ENCODE measurements at regions not wholly inside any gene's neighbourhood (a gene's known extent, or its start where the extent isn't known, plus 50 kb on each side); places are given as distances from the start of the nearest gene placed in this dataset.

DNA sequence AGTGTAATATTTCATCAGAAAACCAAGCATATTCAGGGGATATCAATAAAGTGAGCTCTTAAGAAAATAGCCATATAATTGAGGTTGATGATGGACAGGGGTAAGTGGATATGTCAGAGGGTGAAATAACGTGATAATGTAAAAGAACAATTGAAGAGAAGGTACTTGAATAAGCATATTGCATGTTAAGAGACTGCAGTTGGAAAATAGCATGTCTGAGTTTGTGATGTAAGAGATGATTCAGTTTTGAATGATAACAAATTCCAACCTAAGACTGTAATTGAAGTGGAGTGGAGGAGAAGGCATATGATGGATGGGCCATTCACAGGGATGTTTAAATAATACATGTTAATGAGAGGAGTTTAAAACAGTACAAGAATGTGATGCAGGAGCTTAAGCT is 1633.5 kb downstream of the SLITRK1 start:
- intact Hi-C loops (cut with DNase I; ENCODE audit: low total_unique reads): no loop called here
- Histone ChIP-seq H3K9me3 (no peaks in the 10 kb centered on the region), H3K27ac (no peak overlapping the region), H3K4me3 (no peak overlapping the region), H3K27me3 (no peaks in the 10 kb centered on the region), H3K4me1 (no peaks in the 10 kb centered on the region), H3K36me3 (no peaks in the 10 kb centered on the region)
- no peak for TF ChIP-seq POLR2A (IDR thresholded peaks at IDR 0.05)
- TF ChIP-seq, protein P1, sequence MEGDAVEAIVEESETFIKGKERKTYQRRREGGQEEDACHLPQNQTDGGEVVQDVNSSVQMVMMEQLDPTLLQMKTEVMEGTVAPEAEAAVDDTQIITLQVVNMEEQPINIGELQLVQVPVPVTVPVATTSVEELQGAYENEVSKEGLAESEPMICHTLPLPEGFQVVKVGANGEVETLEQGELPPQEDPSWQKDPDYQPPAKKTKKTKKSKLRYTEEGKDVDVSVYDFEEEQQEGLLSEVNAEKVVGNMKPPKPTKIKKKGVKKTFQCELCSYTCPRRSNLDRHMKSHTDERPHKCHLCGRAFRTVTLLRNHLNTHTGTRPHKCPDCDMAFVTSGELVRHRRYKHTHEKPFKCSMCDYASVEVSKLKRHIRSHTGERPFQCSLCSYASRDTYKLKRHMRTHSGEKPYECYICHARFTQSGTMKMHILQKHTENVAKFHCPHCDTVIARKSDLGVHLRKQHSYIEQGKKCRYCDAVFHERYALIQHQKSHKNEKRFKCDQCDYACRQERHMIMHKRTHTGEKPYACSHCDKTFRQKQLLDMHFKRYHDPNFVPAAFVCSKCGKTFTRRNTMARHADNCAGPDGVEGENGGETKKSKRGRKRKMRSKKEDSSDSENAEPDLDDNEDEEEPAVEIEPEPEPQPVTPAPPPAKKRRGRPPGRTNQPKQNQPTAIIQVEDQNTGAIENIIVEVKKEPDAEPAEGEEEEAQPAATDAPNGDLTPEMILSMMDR (IDR thresholded peaks at IDR 0.05): no peak
- DNase-seq: no peak

DNA sequence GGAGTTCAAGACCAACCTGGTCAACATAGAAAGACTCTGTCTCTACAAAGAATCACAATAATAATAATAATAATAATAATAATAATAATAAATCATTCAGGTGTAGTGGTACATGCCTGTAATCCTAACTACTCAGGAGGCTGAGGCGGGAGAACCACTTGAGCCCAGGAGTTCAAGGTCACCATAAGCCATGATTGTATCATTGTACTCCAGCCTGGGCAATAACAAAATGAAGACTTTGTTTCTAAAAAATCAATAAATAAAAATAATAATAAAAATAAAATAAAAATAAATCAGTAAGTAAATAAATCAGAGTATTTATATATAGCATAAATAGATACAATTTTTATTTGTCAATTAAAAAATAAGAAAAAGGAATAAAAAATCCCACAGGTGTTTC is 1636.4 kb downstream of the SLITRK1 start:
- Histone ChIP-seq H3K27me3 (no peaks in the 10 kb centered on the region), H3K9me3 (no peaks in the 10 kb centered on the region), H3K4me3 (no peak overlapping the region), H3K4me1 (no peaks in the 10 kb centered on the region), H3K36me3 (no peaks in the 10 kb centered on the region), H3K27ac (no peak overlapping the region)
- intact Hi-C loops (cut with DNase I; ENCODE audit: low total_unique reads): no loop called here
- no peak for DNase-seq
- TF ChIP-seq POLR2A (IDR thresholded peaks at IDR 0.05): no peak
- TF ChIP-seq, protein P1 (IDR thresholded peaks at IDR 0.05): no peak

DNA sequence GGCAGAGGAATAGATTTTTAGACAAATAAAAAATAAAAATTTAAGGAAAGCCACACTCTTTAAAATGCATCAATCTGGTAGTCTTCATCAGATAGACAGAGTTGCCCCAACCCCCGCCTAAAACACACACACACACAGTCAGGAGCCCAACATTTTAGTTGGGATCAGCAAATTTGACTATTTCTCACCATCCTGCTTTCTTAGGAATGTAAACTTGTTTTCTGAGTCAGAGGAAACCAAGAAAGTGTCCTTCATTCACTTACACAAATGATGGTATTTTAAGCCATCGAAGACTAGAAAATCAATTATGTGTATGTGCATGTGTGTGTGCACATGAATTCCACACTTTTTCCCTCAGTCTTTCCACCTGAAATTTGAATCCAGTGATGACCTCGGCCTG is 1657.5 kb downstream of the SLITRK1 start:
- H3K4me3 ChIP-seq: no peak overlapping the region
- H3K27ac ChIP-seq: no peak overlapping the region
- intact Hi-C loops (cut with DNase I; ENCODE audit: low total_unique reads): no loop called here
- no peaks in the 10 kb centered on the region for H3K36me3 ChIP-seq
- TF ChIP-seq, protein P1 (IDR thresholded peaks at IDR 0.05): no peak
- TF ChIP-seq POLR2A (IDR thresholded peaks at IDR 0.05): no peak
- H3K27me3 ChIP-seq: peaks cover 0 to 5% of the 10 kb centered on the region in 2 donors
- no peak for DNase-seq
- H3K9me3 ChIP-seq: no peaks in the 10 kb centered on the region
- no peaks in the 10 kb centered on the region for H3K4me1 ChIP-seq

DNA sequence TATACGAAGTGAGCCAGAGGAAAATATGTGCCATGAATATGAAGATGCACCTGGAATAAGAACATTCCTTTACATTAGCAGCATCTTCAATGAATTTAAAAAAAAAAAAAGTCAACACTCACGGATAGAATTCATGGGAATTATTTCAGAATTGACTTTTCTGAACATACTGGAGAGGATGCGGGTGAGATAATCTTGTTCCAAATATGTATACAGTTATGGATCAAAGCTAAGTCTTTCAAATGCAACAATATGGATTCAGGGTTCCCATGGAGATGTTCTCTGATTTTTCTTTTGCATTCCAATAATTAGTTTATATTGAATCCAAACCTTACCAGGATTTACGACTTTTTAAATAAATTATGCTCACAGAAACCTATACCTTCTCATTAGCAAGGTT is 1660.7 kb downstream of the SLITRK1 start:
- Histone ChIP-seq H3K4me3 (no peak overlapping the region), H3K9me3 (no peaks in the 10 kb centered on the region), H3K27ac (no peak overlapping the region), H3K36me3 (no peaks in the 10 kb centered on the region), H3K27me3 (peaks cover 0 to under 1% of the 10 kb centered on the region in 2 donors), H3K4me1 (no peaks in the 10 kb centered on the region)
- no peak for DNase-seq
- no peak for TF ChIP-seq POLR2A (IDR thresholded peaks at IDR 0.05)
- TF ChIP-seq, protein P1 (IDR thresholded peaks at IDR 0.05): no peak
- intact Hi-C loops (cut with DNase I; ENCODE audit: low total_unique reads): no loop called here

DNA sequence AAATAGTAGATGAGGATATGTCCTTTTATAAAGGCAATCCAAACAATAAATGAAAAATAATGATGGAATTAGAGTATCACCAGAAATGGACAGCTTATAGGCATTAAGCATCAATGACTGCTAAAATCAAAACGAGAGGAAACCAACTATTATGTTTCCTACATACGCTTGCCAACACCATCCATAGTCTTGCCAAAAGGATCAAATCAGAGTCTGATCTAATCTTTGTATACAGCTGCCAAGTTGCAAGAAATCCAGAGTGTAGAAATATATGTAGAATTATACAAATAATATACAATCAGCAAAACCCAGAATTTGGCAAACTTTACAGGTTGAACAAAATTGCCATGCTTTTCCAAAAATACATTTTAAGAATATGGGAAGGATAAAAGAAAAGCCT is 1661.6 kb downstream of the SLITRK1 start:
- no peak for DNase-seq
- TF ChIP-seq, protein P1 (IDR thresholded peaks at IDR 0.05): no peak
- no peak for TF ChIP-seq POLR2A (IDR thresholded peaks at IDR 0.05)
- Histone ChIP-seq H3K36me3 (no peaks in the 10 kb centered on the region), H3K4me3 (no peak overlapping the region), H3K9me3 (no peaks in the 10 kb centered on the region), H3K27me3 (no peaks in the 10 kb centered on the region), H3K27ac (no peak overlapping the region), H3K4me1 (no peaks in the 10 kb centered on the region)
- intact Hi-C loops (cut with DNase I; ENCODE audit: low total_unique reads): no loop called here
